Liver (tissue), 8 donors: ENCODE measurements at regions not wholly inside any gene's neighbourhood (a gene's known extent, or its start where the extent isn't known, plus 50 kb on each side); places are given as distances from the start of the nearest gene placed in this dataset.

Source experiments
- DNase-seq: peaks from one replicate; pipeline ENCODE4 v3.0.0-alpha.2; 2017; ENCODE audit warnings: low spot score
- H3K27ac ChIP-seq, 2 donors: one replicate each; pipeline ENCODE4 v1.7.0; 2013; ENCODE audit warnings: inconsistent platforms in 2 of 2, low read length in 2 of 2, control low read depth in 1 of 2, low read depth in 1 of 2, mild to moderate bottlenecking in 1 of 2
- H3K27me3 ChIP-seq, 4 donors: one replicate each; pipeline versions ENCODE4 v1.6.1 to v1.7.0; 2013; ENCODE audit warnings: low read length in 3 of 4, inconsistent platforms in 1 of 4, mild to moderate bottlenecking in 1 of 4, moderate library complexity in 1 of 4; ENCODE audit not compliant: control insufficient read depth in 4 of 4, insufficient read depth in 4 of 4
- H3K36me3 ChIP-seq, 4 donors: one replicate each; pipeline versions ENCODE4 v1.6.1 to v1.7.0; 2013; ENCODE audit warnings: low read length in 3 of 4, mild to moderate bottlenecking in 3 of 4, low read depth in 1 of 4, moderate library complexity in 1 of 4; ENCODE audit not compliant: control insufficient read depth in 4 of 4, insufficient read depth in 3 of 4
- H3K4me1 ChIP-seq, 4 donors: one replicate each; pipeline versions ENCODE4 v1.6.1 to v1.7.0; 2013; ENCODE audit warnings: low read length in 3 of 4, mild to moderate bottlenecking in 3 of 4, moderate library complexity in 1 of 4; ENCODE audit not compliant: control insufficient read depth in 4 of 4, insufficient read depth in 4 of 4
- H3K4me3 ChIP-seq, 3 donors: one replicate each; pipeline versions ENCODE4 v1.6.1 to v1.7.0; 2013; ENCODE audit warnings: low read length in 3 of 3, control low read depth in 1 of 3, low read depth in 1 of 3, mild to moderate bottlenecking in 1 of 3
- H3K9ac ChIP-seq, 2 donors: one replicate each; pipeline ENCODE4 v1.7.0; 2013; ENCODE audit warnings: low read length in 2 of 2, mild to moderate bottlenecking in 2 of 2, moderate library complexity in 2 of 2, control low read depth in 1 of 2, low read depth in 1 of 2
- H3K9me3 ChIP-seq, 4 donors: one replicate each; pipeline versions ENCODE4 v1.6.1 to v1.7.0; 2013; ENCODE audit warnings: low read length in 3 of 4; ENCODE audit not compliant: control insufficient read depth in 4 of 4
- ATF3 ChIP-seq: IDR thresholded peaks from 2 replicates; pipeline ENCODE4 v1.6.1; 2016; ENCODE audit warnings: antibody characterized with exemption
- CTCF ChIP-seq: fragments of 150-350 bp; IDR thresholded peaks from 2 replicates; pipeline ENCODE4 v1.5.1; 2017; ENCODE audit warnings: improper control_type of control experiment, low read depth, low read length; ENCODE audit not compliant: missing input control
- EGR1 ChIP-seq, 2 donors: IDR thresholded peaks; 2 replicates each; pipeline ENCODE4 v1.6.1; 2016 to 2018; ENCODE audit warnings: antibody characterized with exemption in 2 of 2, low read depth in 2 of 2
- FOXA1 ChIP-seq: IDR thresholded peaks from 2 replicates; pipeline ENCODE4 v1.6.1; 2016; ENCODE audit warnings: antibody characterized with exemption
- FOXA2 ChIP-seq: IDR thresholded peaks from 2 replicates; pipeline ENCODE4 v1.6.1; 2016; ENCODE audit warnings: antibody characterized with exemption
- GABPA ChIP-seq, 2 donors: IDR thresholded peaks in 1 of 2; conservative IDR thresholded peaks in 1 of 2; 2 replicates each; pipeline ENCODE4 v1.6.1; 2016; ENCODE audit warnings: antibody characterized with exemption in 2 of 2, mild to moderate bottlenecking in 1 of 2, moderate library complexity in 1 of 2
- HNF4A ChIP-seq, 2 donors: conservative IDR thresholded peaks; 2 replicates each; pipeline ENCODE4 v1.6.1; 2016; ENCODE audit warnings: antibody characterized with exemption in 2 of 2, mild to moderate bottlenecking in 2 of 2
- HNF4G ChIP-seq: IDR thresholded peaks from 2 replicates; pipeline ENCODE4 v1.6.1; 2016; ENCODE audit warnings: antibody characterized with exemption
- JUND ChIP-seq, 2 donors: IDR thresholded peaks; 2 replicates each; pipeline ENCODE4 v1.6.1; 2016; ENCODE audit warnings: antibody characterized with exemption in 2 of 2
- MAX ChIP-seq: IDR thresholded peaks from 2 replicates; pipeline ENCODE4 v1.6.1; 2016; ENCODE audit warnings: antibody characterized with exemption
- NR2F2 ChIP-seq: IDR thresholded peaks from 2 replicates; pipeline ENCODE4 v1.6.1; 2016; ENCODE audit warnings: antibody characterized with exemption
- RAD21 ChIP-seq, 2 donors: IDR thresholded peaks; 2 replicates each; pipeline ENCODE4 v1.6.1; 2016; ENCODE audit warnings: antibody characterized with exemption in 2 of 2, mild to moderate bottlenecking in 2 of 2
- REST ChIP-seq: IDR thresholded peaks from 2 replicates; pipeline ENCODE4 v1.6.1; 2016; ENCODE audit warnings: antibody characterized with exemption, mild to moderate bottlenecking
- RXRA ChIP-seq, 2 donors: IDR thresholded peaks; 2 replicates each; pipeline ENCODE4 v1.6.1; 2017 to 2018; ENCODE audit warnings: antibody characterized with exemption in 2 of 2, mild to moderate bottlenecking in 1 of 2
- SP1 ChIP-seq: IDR thresholded peaks from 2 replicates; pipeline ENCODE4 v1.6.1; 2018; ENCODE audit warnings: antibody characterized with exemption, mild to moderate bottlenecking
- TAF1 ChIP-seq: conservative IDR thresholded peaks from 2 replicates; pipeline ENCODE4 v1.6.1; 2016; ENCODE audit warnings: antibody characterized with exemption, mild to moderate bottlenecking
- YY1 ChIP-seq: IDR thresholded peaks from 2 replicates; pipeline ENCODE4 v1.6.1; 2016; ENCODE audit warnings: antibody characterized with exemption, mild to moderate bottlenecking
- ZBTB33 ChIP-seq: IDR thresholded peaks from 2 replicates; pipeline ENCODE4 v1.6.1; 2016; ENCODE audit warnings: antibody characterized with exemption
- WGBS: extraction: QIAGEN DNeasy Blood & Tissue Kit; methylation state at CpG from one replicate; pipeline ENCODE4 v1.1.7; 2013; 5-methylcytosine and 5-hydroxymethylcytosine counted together
- donor health status: healthy.
- donor health status: healthy.
- donor health status: healthy.
- donor health status: healthy.
- donor health status: healthy.

GRCh38 chr3:6091262-6091661 lies 769.7 kb upstream of the GRM7 start:
- no peak for DNase-seq
- no peaks in the 10 kb centered on the region for H3K27me3 ChIP-seq
- H3K4me1 ChIP-seq: no peaks in the 10 kb centered on the region
- H3K36me3 ChIP-seq: no peaks in the 10 kb centered on the region
- no peak for TF ChIP-seq HNF4G
- no peak for TF ChIP-seq TAF1
- TF ChIP-seq FOXA2: no peak
- TF ChIP-seq RAD21 (IDR thresholded peaks at IDR 0.05): no peak
- no peak for TF ChIP-seq FOXA1
- TF ChIP-seq REST: no peak
- no peak for TF ChIP-seq ZBTB33
- TF ChIP-seq YY1: no peak
- no peak for TF ChIP-seq MAX
- no peak for TF ChIP-seq EGR1 (IDR thresholded peaks at IDR 0.05; ENCODE audit: low read depth in 2 of 2)
- TF ChIP-seq SP1: no peak
- TF ChIP-seq RXRA (IDR thresholded peaks at IDR 0.05): no peak
- no peak for TF ChIP-seq NR2F2
- no peak for TF ChIP-seq CTCF
- no peak for TF ChIP-seq ATF3
- no peak for TF ChIP-seq JUND (IDR thresholded peaks at IDR 0.05)
- no peak for TF ChIP-seq HNF4A (conservative IDR thresholded peaks at IDR 0.05)
- no peak for TF ChIP-seq GABPA (IDR thresholded peaks at IDR 0.05 in 1 of 2, conservative IDR thresholded peaks at IDR 0.05 in 1 of 2)
- H3K27ac ChIP-seq: no peak overlapping the region
- no peaks in the 10 kb centered on the region for H3K9me3 ChIP-seq
- no peak overlapping the region for H3K4me3 ChIP-seq
- 84% methylated on average over 3 of the region's 3 CpGs for WGBS
- no peak overlapping the region for H3K9ac ChIP-seq

GRCh38 chr3:6095006-6095405 lies 765.9 kb upstream of the GRM7 start:
- Histone ChIP-seq H3K4me1 (no peaks in the 10 kb centered on the region), H3K27ac (no peak overlapping the region), H3K9me3 (no peaks in the 10 kb centered on the region), H3K4me3 (no peak overlapping the region), H3K36me3 (no peaks in the 10 kb centered on the region), H3K9ac (no peak overlapping the region), H3K27me3 (no peaks in the 10 kb centered on the region)
- DNase-seq: no peak
- WGBS: 76% methylated on average over 1 of the region's 1 CpG
- no peak for TF ChIP-seq CTCF
- TF ChIP-seq TAF1: no peak
- TF ChIP-seq YY1: no peak
- no peak for TF ChIP-seq SP1
- no peak for TF ChIP-seq FOXA2
- TF ChIP-seq HNF4A (conservative IDR thresholded peaks at IDR 0.05): no peak
- no peak for TF ChIP-seq ATF3
- TF ChIP-seq RAD21 (IDR thresholded peaks at IDR 0.05): no peak
- no peak for TF ChIP-seq NR2F2
- TF ChIP-seq REST: no peak
- TF ChIP-seq HNF4G: no peak
- TF ChIP-seq EGR1 (IDR thresholded peaks at IDR 0.05; ENCODE audit: low read depth in 2 of 2): no peak
- no peak for TF ChIP-seq FOXA1
